ENCODE measurements at regions not wholly inside any gene's neighbourhood (a gene's known extent, or its start where the extent isn't known, plus 50 kb on each side); places are given as distances from the start of the nearest gene placed in this dataset.

- H3K4me3 Mint-ChIP-seq: no peak overlapping the region
Observed at GRCh38 chr2:60234274-60234986, 319.0 kb downstream of the BCL11A start.

GRCh38 chr2:60230596-60230995, 322.9 kb downstream of the BCL11A start:
- TF ChIP-seq CTCF (IDR thresholded peaks at IDR 0.05; ENCODE audit: unreplicated experiment in 3 of 3): no peak
- Mint-ChIP-seq H3K4me1 (no peaks in the 10 kb centered on the region), H3K9me3 (peaks cover 29% of the 10 kb centered on the region), H3K4me3 (no peak overlapping the region), H3K27me3 (ENCODE audit: low read depth) (no peaks in the 10 kb centered on the region), H3K36me3 (ENCODE audit: low read depth) (no peaks in the 10 kb centered on the region), H3K27ac (no peak overlapping the region)

More at GRCh38 chr2:60234274-60234986, 319.0 kb downstream of the BCL11A start:
- no peak for TF ChIP-seq CTCF (IDR thresholded peaks at IDR 0.05; ENCODE audit: unreplicated experiment in 3 of 3)
- Mint-ChIP-seq H3K27ac (no peak overlapping the region), H3K4me1 (no peaks in the 10 kb centered on the region), H3K27me3 (ENCODE audit: low read depth) (no peaks in the 10 kb centered on the region), H3K9me3 (peaks cover 33% of the 10 kb centered on the region), H3K36me3 (ENCODE audit: low read depth) (no peaks in the 10 kb centered on the region)

GRCh38 chr2:60230037-60230436, 323.4 kb downstream of the BCL11A start:
- H3K27me3 Mint-ChIP-seq (ENCODE audit: low read depth): no peaks in the 10 kb centered on the region
- H3K9me3 Mint-ChIP-seq: peaks cover 29% of the 10 kb centered on the region
- no peak overlapping the region for H3K4me3 Mint-ChIP-seq
- H3K36me3 Mint-ChIP-seq (ENCODE audit: low read depth): no peaks in the 10 kb centered on the region
- TF ChIP-seq CTCF (IDR thresholded peaks at IDR 0.05; ENCODE audit: unreplicated experiment in 3 of 3): no peak
- no peaks in the 10 kb centered on the region for H3K4me1 Mint-ChIP-seq
- H3K27ac Mint-ChIP-seq: no peak overlapping the region

- Mint-ChIP-seq H3K4me3 (no peak overlapping the region), H3K27me3 (ENCODE audit: low read depth) (no peaks in the 10 kb centered on the region), H3K9me3 (peaks cover 12% of the 10 kb centered on the region), H3K27ac (no peak overlapping the region), H3K4me1 (no peaks in the 10 kb centered on the region), H3K36me3 (ENCODE audit: low read depth) (no peaks in the 10 kb centered on the region)
- TF ChIP-seq CTCF (IDR thresholded peaks at IDR 0.05; ENCODE audit: unreplicated experiment in 3 of 3): no peak
Observed at GRCh38 chr2:60226943-60227342, 326.5 kb downstream of the BCL11A start.

GRCh38 chr2:60226191-60226590, 327.3 kb downstream of the BCL11A start:
- H3K27ac Mint-ChIP-seq: no peak overlapping the region
- H3K4me3 Mint-ChIP-seq: no peak overlapping the region
- no peaks in the 10 kb centered on the region for H3K27me3 Mint-ChIP-seq (ENCODE audit: low read depth)
- TF ChIP-seq CTCF (IDR thresholded peaks at IDR 0.05; ENCODE audit: unreplicated experiment in 3 of 3): no peak
- no peaks in the 10 kb centered on the region for H3K4me1 Mint-ChIP-seq
- H3K36me3 Mint-ChIP-seq (ENCODE audit: low read depth): no peaks in the 10 kb centered on the region
- peaks cover 8% of the 10 kb centered on the region for H3K9me3 Mint-ChIP-seq

GRCh38 chr2:60223859-60224258, 329.6 kb downstream of the BCL11A start:
- Mint-ChIP-seq H3K4me1 (no peaks in the 10 kb centered on the region), H3K4me3 (no peak overlapping the region), H3K27me3 (ENCODE audit: low read depth) (no peaks in the 10 kb centered on the region), H3K36me3 (ENCODE audit: low read depth) (no peaks in the 10 kb centered on the region), H3K27ac (no peak overlapping the region), H3K9me3 (no peaks in the 10 kb centered on the region)
- no peak for TF ChIP-seq CTCF (IDR thresholded peaks at IDR 0.05; ENCODE audit: unreplicated experiment in 3 of 3)

All from nephron (organoid).